HFF-Myc (cell line): ENCODE measurements at regions not wholly inside any gene's neighbourhood (a gene's known extent, or its start where the extent isn't known, plus 50 kb on each side); places are given as distances from the start of the nearest gene placed in this dataset.
A peak's percentile ranks its signal among the peaks of the same experiment; 100 is the strongest.

Experiments
- DNase-seq: peaks from one replicate; pipeline ENCODE4 v3.0.0-alpha.2; 2011; ENCODE audit warnings: low read depth; ENCODE audit errors: extremely low read depth
- H3K4me3 ChIP-seq: replicated peaks from 2 replicates; pipeline ENCODE4 v1.5.1; 2011; ENCODE audit warnings: low read depth, mild to moderate bottlenecking, control low read depth, low read length
- TF ChIP-seq, protein P1 (sequence below): IDR thresholded peaks from 2 replicates; pipeline ENCODE4 v1.5.1; 2012; ENCODE audit warnings: mild to moderate bottlenecking, low read depth, low read length, control low read depth; ENCODE audit errors: missing control alignments

DNA sequence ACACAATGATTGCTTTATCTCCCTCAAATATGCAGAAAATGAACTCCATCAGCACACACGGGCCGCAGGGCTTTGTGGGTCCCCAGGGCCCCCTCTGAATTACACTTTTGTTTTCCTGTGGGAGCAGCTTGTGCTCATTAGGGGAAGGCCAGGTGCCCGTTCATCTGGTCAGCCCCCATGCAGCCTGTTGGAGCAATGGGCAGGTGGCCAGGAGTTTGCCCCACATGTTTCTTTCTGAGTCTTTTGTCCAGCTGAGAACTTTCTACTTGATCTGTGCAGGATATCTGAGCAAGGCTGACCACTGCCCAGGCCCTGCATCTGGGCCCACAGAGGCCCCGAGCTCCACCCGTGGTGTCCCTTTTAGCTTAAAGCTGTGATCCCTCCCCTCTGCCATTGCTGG lies 105.3 kb upstream of the FAM20C start:
- TF ChIP-seq, protein P1, sequence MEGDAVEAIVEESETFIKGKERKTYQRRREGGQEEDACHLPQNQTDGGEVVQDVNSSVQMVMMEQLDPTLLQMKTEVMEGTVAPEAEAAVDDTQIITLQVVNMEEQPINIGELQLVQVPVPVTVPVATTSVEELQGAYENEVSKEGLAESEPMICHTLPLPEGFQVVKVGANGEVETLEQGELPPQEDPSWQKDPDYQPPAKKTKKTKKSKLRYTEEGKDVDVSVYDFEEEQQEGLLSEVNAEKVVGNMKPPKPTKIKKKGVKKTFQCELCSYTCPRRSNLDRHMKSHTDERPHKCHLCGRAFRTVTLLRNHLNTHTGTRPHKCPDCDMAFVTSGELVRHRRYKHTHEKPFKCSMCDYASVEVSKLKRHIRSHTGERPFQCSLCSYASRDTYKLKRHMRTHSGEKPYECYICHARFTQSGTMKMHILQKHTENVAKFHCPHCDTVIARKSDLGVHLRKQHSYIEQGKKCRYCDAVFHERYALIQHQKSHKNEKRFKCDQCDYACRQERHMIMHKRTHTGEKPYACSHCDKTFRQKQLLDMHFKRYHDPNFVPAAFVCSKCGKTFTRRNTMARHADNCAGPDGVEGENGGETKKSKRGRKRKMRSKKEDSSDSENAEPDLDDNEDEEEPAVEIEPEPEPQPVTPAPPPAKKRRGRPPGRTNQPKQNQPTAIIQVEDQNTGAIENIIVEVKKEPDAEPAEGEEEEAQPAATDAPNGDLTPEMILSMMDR, result no peak
- no peak for DNase-seq
- no peak overlapping the region for H3K4me3 ChIP-seq

DNA sequence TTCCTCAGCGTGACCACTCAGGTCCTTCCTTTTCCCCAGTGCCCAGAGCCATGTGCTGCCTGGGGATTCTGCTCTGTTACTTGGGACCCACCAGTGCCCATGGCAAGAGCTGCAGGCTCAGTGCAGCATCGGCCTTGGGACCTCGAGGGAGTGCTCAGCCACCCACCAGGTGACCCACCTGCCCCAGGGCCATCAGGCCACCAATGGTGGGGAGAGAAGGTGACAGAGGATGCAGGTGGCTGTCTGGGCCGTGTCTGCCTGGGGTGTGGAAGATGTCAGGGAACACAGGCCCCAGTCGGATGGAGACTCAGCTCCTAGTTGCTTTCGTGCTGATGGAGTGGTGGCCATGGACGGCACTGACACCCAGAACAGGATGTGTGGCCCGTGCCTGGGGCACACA lies 104.7 kb upstream of the FAM20C start:
- DNase-seq, result no peak
- TF ChIP-seq, protein P1, result no peak

DNA sequence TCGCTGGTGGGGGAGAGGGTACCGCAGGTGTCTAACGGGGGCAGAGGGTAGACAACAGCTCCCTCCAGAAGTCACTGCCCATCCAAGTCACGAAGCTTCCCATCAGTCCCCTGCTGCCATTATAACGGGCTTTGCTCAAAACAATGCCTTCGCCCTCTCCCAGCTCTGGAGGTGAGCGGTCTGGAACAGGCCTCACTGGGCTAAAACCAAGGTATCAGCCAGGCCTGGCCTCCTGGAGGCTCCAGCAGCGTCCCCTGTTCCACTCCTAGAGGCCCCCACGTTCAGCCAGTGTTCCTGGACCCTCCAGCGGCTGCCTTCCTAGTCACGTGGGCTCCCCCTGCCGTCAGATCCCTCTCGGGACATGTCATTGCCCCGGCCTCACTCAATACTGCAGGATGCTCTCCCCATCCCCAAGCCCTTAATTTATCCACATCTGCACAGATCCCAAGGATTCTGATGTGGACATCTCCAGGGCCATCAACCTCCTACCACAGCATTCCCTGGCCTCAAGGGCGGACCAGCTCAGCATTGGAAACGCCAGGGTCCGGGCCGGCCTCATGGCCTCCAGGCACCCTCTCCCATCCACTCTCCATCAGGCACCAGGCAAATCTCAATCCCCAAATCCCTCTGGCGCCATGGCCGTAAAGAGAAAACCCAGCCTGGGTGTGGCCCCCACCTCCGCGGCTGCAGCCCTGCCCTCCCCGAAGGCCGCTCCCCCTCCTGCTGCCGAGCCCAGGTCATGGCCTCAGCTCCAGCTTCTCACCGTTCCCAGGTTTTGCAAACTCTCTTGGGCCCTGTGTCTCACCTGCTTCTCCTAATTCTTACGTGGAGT lies 104.1 kb upstream of the FAM20C start:
- TF ChIP-seq, protein P1, result no peak
- no peak overlapping the region for H3K4me3 ChIP-seq
- DNase-seq, result no peak

More for the DNA sequence above, 104.7 kb upstream of the FAM20C start:
- no peak overlapping the region for H3K4me3 ChIP-seq

DNA sequence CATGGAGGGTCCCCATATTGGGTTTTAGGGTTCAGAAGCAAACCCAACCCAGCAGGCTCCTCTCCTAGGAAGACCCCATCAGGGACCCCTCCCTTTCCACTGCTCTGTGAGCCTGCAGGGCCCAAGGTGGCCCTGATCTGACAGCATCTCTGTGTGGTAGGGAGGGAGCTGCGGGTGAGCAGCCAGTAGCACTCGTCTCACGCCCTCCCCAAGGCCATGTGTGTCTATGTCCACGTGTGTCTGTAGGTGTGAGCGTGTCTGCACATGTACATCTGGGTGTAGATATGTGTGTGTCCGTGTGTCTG lies 103.5 kb upstream of the FAM20C start:
- TF ChIP-seq, protein P1, result no peak
- no peak overlapping the region for H3K4me3 ChIP-seq
- DNase-seq, result no peak

DNA sequence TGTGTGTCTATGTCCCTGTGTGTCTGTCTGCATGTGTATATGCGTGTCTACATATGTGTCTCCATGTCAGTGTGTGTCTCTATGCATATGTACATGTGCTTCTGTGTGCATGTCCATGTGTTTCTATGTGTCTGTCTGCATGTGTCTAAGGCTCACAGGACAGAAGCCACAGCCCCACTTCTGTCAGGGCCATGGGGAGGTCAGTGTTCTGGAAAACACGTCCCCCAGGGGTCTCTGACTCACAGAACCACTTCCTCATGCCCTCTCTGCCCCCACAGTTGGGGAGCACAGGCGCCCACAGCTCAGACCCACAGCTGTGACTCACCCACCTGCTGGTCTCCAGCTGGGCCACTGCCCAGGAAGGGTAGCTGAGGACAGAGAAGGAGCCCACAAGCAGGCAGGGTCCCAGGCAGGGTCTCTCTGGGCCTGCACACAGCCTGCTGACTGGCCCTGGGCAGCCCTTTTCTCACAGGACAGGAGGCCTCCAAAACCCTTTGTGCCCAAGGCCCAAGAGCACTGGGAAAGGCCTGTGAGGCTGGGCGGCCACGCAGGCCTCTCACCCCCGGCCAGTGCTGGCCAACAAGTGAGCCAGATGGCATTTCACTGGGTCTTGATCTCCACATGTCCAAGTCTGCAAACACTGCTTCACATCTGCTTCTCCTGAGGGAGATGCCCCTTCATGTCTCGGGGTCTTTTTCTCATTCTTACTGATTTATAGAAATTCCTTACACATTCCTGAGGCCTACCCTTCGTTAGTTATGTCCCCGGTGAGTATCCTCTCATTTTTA lies 102.9 kb upstream of the FAM20C start:
- TF ChIP-seq, protein P1, result no peak
- peak; percentile 79 for DNase-seq
- no peak overlapping the region for H3K4me3 ChIP-seq

DNA sequence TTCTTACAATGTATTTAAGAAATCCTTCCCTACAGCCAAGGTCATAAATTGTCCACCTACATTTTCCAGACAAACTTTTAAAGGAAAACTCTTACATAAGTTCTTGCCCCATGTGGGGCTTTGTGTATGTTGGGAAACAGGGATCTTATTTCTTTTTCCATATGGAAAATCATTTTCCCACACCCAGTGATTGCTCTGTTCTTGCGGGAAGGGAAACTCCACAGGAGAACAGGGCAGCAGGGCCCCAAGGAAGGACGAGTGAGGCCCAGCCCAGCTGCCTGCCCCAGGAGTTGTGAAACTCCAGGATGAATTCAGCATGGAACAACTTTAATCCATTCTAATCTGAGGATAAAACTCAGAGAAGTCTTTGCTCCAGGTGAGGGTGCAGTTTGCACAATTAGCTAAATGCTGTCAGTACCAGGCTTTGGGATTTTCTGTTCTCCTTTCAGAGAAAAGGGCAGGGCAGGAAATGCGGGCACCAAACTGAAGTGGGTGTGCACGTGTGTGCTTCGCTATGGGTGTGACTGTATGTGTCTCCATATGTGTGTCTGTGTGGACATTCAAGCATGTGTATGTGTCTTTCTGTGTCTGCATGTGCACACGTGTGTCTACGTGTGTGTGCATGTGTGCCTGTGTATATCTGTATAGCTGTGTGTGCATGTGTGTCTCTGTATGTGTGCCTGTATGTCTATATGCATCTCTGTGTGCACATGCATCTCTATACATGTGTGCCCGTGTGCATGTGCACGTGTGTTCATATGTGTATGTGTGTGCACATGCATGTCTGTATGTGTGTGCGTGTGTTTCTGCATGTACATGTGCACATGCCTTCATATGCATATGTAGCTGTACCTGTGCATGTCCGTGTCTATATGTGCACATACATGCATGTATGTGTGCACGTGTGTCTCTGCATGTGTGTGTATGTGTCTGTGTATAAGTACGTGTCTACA lies 102.0 kb upstream of the FAM20C start:
- DNase-seq, result peak; percentile 48
- TF ChIP-seq, protein P1, result no peak
- H3K4me3 ChIP-seq, result peak overlapping the region; percentile 19
